ENCODE measurements at regions not wholly inside any gene's neighbourhood (a gene's known extent, or its start where the extent isn't known, plus 50 kb on each side); places are given as distances from the start of the nearest gene placed in this dataset.

DNA sequence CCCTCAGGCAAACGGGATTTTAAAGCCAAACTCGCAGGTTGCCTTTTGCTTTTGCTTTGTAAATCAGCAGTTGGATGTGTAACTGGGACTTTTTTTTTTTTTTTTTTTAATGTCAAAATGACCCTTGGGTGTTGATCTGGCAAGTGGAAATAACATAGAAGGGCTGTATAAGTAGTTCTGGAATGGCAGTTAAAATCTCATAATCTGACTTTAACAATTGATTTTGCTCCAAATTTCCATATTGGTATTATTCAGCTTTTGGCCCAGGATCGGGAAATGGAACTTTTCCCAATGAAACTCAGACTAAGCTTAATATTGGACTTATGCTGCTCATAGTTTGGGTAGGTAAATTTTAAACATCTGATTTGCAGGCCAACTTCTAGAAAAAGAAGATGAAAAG is 346.8 kb upstream of the NUDT12 start:
- no peak overlapping the region for H3K4me3 ChIP-seq (ENCODE audit: low read depth, low read length)
- TF ChIP-seq, protein P1, sequence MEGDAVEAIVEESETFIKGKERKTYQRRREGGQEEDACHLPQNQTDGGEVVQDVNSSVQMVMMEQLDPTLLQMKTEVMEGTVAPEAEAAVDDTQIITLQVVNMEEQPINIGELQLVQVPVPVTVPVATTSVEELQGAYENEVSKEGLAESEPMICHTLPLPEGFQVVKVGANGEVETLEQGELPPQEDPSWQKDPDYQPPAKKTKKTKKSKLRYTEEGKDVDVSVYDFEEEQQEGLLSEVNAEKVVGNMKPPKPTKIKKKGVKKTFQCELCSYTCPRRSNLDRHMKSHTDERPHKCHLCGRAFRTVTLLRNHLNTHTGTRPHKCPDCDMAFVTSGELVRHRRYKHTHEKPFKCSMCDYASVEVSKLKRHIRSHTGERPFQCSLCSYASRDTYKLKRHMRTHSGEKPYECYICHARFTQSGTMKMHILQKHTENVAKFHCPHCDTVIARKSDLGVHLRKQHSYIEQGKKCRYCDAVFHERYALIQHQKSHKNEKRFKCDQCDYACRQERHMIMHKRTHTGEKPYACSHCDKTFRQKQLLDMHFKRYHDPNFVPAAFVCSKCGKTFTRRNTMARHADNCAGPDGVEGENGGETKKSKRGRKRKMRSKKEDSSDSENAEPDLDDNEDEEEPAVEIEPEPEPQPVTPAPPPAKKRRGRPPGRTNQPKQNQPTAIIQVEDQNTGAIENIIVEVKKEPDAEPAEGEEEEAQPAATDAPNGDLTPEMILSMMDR (IDR thresholded peaks at IDR 0.05; ENCODE audit: low read depth, low read length, missing control alignments) = no peak
- DNase-seq (ENCODE audit: low read depth) = no peak

DNA sequence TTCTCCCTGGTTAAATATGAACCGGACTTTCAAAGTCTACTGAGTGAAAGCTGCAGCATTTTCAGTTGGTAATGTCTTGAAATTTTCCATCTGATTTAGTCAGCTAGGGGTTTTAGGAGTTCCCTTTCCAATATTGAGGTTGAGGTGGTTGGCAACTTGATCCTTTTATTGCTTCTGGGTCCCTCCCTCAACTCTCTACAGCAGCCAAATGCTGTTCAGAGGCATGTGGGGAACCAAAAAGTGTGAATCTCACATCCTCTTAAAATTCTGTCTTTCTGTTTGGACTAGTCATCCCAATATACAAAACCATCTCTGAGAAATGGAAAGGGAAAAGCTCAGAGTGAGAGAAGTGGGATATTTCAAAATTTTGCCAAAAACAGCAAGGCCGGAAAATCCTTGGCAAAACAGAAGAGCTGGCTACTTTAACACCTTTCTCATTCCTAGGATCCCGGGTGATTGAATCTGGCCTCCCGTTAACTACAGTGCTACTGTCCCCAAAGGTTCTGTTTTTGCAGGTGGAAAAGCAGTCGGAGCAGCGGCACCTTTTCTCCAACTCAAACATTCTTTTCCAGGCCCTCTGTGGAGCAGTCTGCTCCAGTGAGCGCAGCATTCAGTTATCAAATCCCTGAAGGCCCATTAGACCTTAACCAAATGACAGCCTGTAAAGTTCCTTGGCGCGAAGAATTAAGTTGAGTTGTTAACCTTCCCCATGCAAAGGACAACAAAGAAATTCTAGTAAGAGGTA is 345.9 kb upstream of the NUDT12 start:
- TF ChIP-seq, protein P1 (IDR thresholded peaks at IDR 0.05; ENCODE audit: low read depth, low read length, missing control alignments) = no peak
- H3K4me3 ChIP-seq (ENCODE audit: low read depth, low read length) = no peak overlapping the region
- DNase-seq (ENCODE audit: low read depth) = no peak

DNA sequence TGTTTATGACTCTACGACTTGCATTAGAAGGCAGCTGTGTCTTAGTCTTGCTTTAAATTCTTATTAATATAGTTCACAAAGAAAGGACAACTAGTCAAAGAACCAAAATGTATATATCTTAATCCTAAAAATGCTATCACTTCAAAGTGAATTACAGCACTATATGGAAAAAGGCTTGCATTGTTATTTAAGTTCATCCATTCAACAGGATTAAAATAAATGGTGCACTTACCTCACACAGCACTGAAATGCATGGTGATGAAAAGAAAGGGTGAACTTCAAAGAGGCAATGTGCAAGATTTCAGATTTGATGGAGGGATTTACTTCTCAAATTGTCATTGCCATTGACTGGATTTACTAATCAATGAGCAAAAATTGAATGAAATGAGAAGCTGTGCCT is 344.4 kb upstream of the NUDT12 start:
- TF ChIP-seq, protein P1 (IDR thresholded peaks at IDR 0.05; ENCODE audit: low read depth, low read length, missing control alignments) = no peak
- DNase-seq (ENCODE audit: low read depth) = no peak
- no peak overlapping the region for H3K4me3 ChIP-seq (ENCODE audit: low read depth, low read length)

- TF ChIP-seq, protein P1 (IDR thresholded peaks at IDR 0.05; ENCODE audit: low read depth, low read length, missing control alignments) = no peak
- DNase-seq (ENCODE audit: low read depth) = no peak
- no peak overlapping the region for H3K4me3 ChIP-seq (ENCODE audit: low read depth, low read length)
These were observed 342.1 kb upstream of the NUDT12 start for GRCh38 chr5:103904651-103905050.

- H3K4me3 ChIP-seq (ENCODE audit: low read depth, low read length) = no peak overlapping the region
- TF ChIP-seq, protein P1 (IDR thresholded peaks at IDR 0.05; ENCODE audit: low read depth, low read length, missing control alignments) = no peak
- no peak for DNase-seq (ENCODE audit: low read depth)
These were observed 340.3 kb upstream of the NUDT12 start for GRCh38 chr5:103902893-103903292.

DNA sequence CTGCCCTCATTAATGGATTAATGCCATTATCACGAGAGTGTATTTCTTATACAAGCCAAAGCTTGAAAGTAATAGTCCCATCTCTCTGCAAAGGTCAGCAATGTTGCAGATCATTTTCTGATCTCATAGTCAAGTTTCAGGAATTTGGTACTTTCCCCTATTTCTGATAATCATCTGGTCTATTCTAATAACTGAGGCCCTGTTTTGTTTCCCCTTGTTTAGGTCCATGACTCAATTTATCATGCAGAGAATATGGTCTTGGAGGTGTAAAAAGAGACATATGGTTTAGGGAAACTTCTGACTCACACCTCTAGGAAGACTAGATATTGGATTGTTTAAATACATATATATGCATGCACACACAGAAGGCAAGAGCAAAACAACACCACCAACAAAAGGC is 339.3 kb upstream of the NUDT12 start:
- TF ChIP-seq, protein P1 (IDR thresholded peaks at IDR 0.05; ENCODE audit: low read depth, low read length, missing control alignments) = no peak

GRCh38 chr5:103896593-103896992 is 334.0 kb upstream of the NUDT12 start:
- no peak for DNase-seq (ENCODE audit: low read depth)
- H3K4me3 ChIP-seq (ENCODE audit: low read depth, low read length) = no peak overlapping the region
- TF ChIP-seq, protein P1 (IDR thresholded peaks at IDR 0.05; ENCODE audit: low read depth, low read length, missing control alignments) = no peak

More for the DNA sequence above, 339.3 kb upstream of the NUDT12 start:
- H3K4me3 ChIP-seq (ENCODE audit: low read depth, low read length) = no peak overlapping the region
- no peak for DNase-seq (ENCODE audit: low read depth)

Data from GM12864 (cell line).